ENCODE measurements at regions not wholly inside any gene's neighbourhood (a gene's known extent, or its start where the extent isn't known, plus 50 kb on each side); places are given as distances from the start of the nearest gene placed in this dataset.
"Not testable (repeated sequence)": the region's sequence is repeated elsewhere in the genome, so short reads cannot be mapped to it uniquely, and the experiment has no call there.

- DNase-seq (ENCODE audit: low read depth) = no peak
Observed at GRCh38 chr22:34308101-34308500, 387.8 kb upstream of the LARGE1 start.

GRCh38 chr22:34319346-34319745 lies 399.1 kb upstream of the LARGE1 start:
- no peak for DNase-seq (ENCODE audit: low read depth)

GRCh38 chr22:34324763-34325162 lies 404.5 kb upstream of the LARGE1 start:
- no peak for DNase-seq (ENCODE audit: low read depth)

- DNase-seq (ENCODE audit: low read depth) = no peak
Observed at GRCh38 chr22:34326901-34327300, 406.6 kb upstream of the LARGE1 start.

- no peak for DNase-seq (ENCODE audit: low read depth)
Observed at GRCh38 chr22:34330432-34330831, 410.2 kb upstream of the LARGE1 start.

GRCh38 chr22:34333285-34333684 lies 413.0 kb upstream of the LARGE1 start:
- no peak for DNase-seq (ENCODE audit: low read depth)

- DNase-seq (ENCODE audit: low read depth) = no peak
Observed at GRCh38 chr22:34334893-34335292, 414.6 kb upstream of the LARGE1 start.

- no peak for DNase-seq (ENCODE audit: low read depth)
Observed at GRCh38 chr22:34344702-34345101, 424.4 kb upstream of the LARGE1 start.

GRCh38 chr22:34354071-34354817 lies 434.0 kb upstream of the LARGE1 start:
- no peak for DNase-seq (ENCODE audit: low read depth)

GRCh38 chr22:34356481-34356880 lies 436.2 kb upstream of the LARGE1 start:
- DNase-seq (ENCODE audit: low read depth) = no peak

- no peak for DNase-seq (ENCODE audit: low read depth)
Observed at GRCh38 chr22:34370711-34371110, 450.4 kb upstream of the LARGE1 start.

- DNase-seq (ENCODE audit: low read depth) = no peak
Observed at GRCh38 chr22:34379825-34380224, 459.5 kb upstream of the LARGE1 start.

GRCh38 chr22:34380532-34380931 lies 460.3 kb upstream of the LARGE1 start:
- DNase-seq (ENCODE audit: low read depth) = no peak

GRCh38 chr22:34390400-34390799 lies 470.1 kb upstream of the LARGE1 start:
- no peak for DNase-seq (ENCODE audit: low read depth)

- peak; percentile 36 for DNase-seq (ENCODE audit: low read depth)
Observed at GRCh38 chr22:34395370-34395769, 475.1 kb upstream of the LARGE1 start.

GRCh38 chr22:34403667-34404066 lies 483.4 kb upstream of the LARGE1 start:
- no peak for DNase-seq (ENCODE audit: low read depth)

GRCh38 chr22:34410111-34410510 lies 489.8 kb upstream of the LARGE1 start:
- DNase-seq (ENCODE audit: low read depth) = no peak

- peak; percentile 65 for DNase-seq (ENCODE audit: low read depth)
Observed at GRCh38 chr22:34414467-34415440, 494.5 kb upstream of the LARGE1 start.

- no peak for DNase-seq (ENCODE audit: low read depth)
Observed at GRCh38 chr22:34416022-34416860, 496.0 kb upstream of the LARGE1 start.

- not testable (repeated sequence) for DNase-seq (ENCODE audit: low read depth)
Observed at GRCh38 chr22:34422948-34423347, 502.7 kb upstream of the LARGE1 start.

- no peak for DNase-seq (ENCODE audit: low read depth)
Observed at GRCh38 chr22:34427436-34427835, 507.2 kb upstream of the LARGE1 start.

GRCh38 chr22:34427841-34428240 lies 507.6 kb upstream of the LARGE1 start:
- DNase-seq (ENCODE audit: low read depth) = no peak
